WTC11 (cell line): ENCODE measurements at regions not wholly inside any gene's neighbourhood (a gene's known extent, or its start where the extent isn't known, plus 50 kb on each side); places are given as distances from the start of the nearest gene placed in this dataset.

Experiments used
- ATAC-seq: fragments of 200-7000 bp; cut with Tn5 transposase; 2 replicates; pipeline ENCODE4 v1.10.0; 2021; ENCODE audit warnings: mild to moderate bottlenecking, moderate library complexity
- CTCF ChIA-PET: fragments of 300-600 bp; sonication (Branson Sonifier 250); formaldehyde crosslinking; loops from one replicate; lab custom pipeline; 2021; ENCODE audit warnings: antibody characterized with exemption; lab: Charles Lee
- POLR2A ChIA-PET: fragments of 350-600 bp; sonication (Branson Sonifier 250); formaldehyde crosslinking; loops from one replicate; lab custom pipeline; 2021; ENCODE audit warnings: antibody characterized with exemption; lab: Charles Lee
- DNase-seq: peaks from one replicate; pipeline ENCODE4 v3.0.0; 2021; ENCODE audit warnings: low spot score
- H3K27ac Mint-ChIP-seq: 2 replicates; pipeline ENCODE4 v1.8.0; 2021; ENCODE audit warnings: mixed read lengths
- H3K27me3 Mint-ChIP-seq: 2 replicates; pipeline ENCODE4 v1.8.0; 2021; ENCODE audit warnings: low read depth, mild to moderate bottlenecking, moderate library complexity, mixed read lengths
- H3K36me3 Mint-ChIP-seq: 2 replicates; pipeline ENCODE4 v1.8.0; 2021; ENCODE audit warnings: mixed read lengths
- H3K4me1 Mint-ChIP-seq: 2 replicates; pipeline ENCODE4 v1.8.0; 2022; ENCODE audit warnings: mixed read lengths
- H3K4me3 Mint-ChIP-seq: 2 replicates; pipeline ENCODE4 v1.8.0; 2021; ENCODE audit warnings: mild to moderate bottlenecking, moderate library complexity, mixed read lengths
- H3K9me3 Mint-ChIP-seq: 2 replicates; pipeline ENCODE4 v1.8.0; 2021; ENCODE audit warnings: mixed read lengths
- CBFB ChIP-seq: sonication (generic); formaldehyde crosslinking; IDR thresholded peaks from 2 replicates; pipeline ENCODE4 v1.8.1; 2022; ENCODE audit warnings: mild to moderate bottlenecking, low read depth, missing genetic modification reagents
- ELF4 ChIP-seq: sonication (generic); formaldehyde crosslinking; IDR thresholded peaks from 2 replicates; pipeline ENCODE4 v1.8.1; 2022; ENCODE audit warnings: low read depth, mild to moderate bottlenecking, moderate library complexity, missing genetic modification reagents
- FOXJ3 ChIP-seq: sonication (generic); formaldehyde crosslinking; IDR thresholded peaks from 2 replicates; pipeline ENCODE4 v1.9.0; 2021; ENCODE audit warnings: missing genetic modification reagents, mild to moderate bottlenecking, borderline replicate concordance
- JAZF1 ChIP-seq: fragments of 250-450 bp; sonication (Bioruptor Pico); IDR thresholded peaks from 2 replicates; pipeline ENCODE4 v1.9.0; 2021; ENCODE audit warnings: moderate library complexity, mild to moderate bottlenecking, inconsistent platforms
- JUN ChIP-seq: sonication (generic); formaldehyde crosslinking; IDR thresholded peaks from 2 replicates; pipeline ENCODE4 v1.8.0; 2023; ENCODE audit warnings: mild to moderate bottlenecking, missing genetic modification reagents
- PRRX2 ChIP-seq: fragments of 250-450 bp; sonication (Bioruptor Pico); IDR thresholded peaks from 2 replicates; pipeline ENCODE4 v1.8.0; 2021; ENCODE audit warnings: mild to moderate bottlenecking
- SP1 ChIP-seq: sonication (generic); formaldehyde crosslinking; conservative IDR thresholded peaks from 2 replicates; pipeline ENCODE4 v1.8.1; 2022; ENCODE audit warnings: missing genetic modification reagents
- TEAD1 ChIP-seq: sonication (generic); formaldehyde crosslinking; IDR thresholded peaks from 2 replicates; pipeline ENCODE4 v1.8.0; 2022; ENCODE audit warnings: mild to moderate bottlenecking, missing genetic modification reagents
- TEAD4 ChIP-seq: sonication (generic); formaldehyde crosslinking; IDR thresholded peaks from 2 replicates; pipeline ENCODE4 v1.8.0; 2022; ENCODE audit warnings: mild to moderate bottlenecking, missing genetic modification reagents
- ZNF396 ChIP-seq: fragments of 250-450 bp; sonication (Bioruptor Pico); IDR thresholded peaks from 2 replicates; pipeline ENCODE4 v1.8.0; 2021; ENCODE audit warnings: mild to moderate bottlenecking, moderate library complexity, borderline replicate concordance
- ZNF416 ChIP-seq: fragments of 250-450 bp; sonication (Bioruptor Pico); IDR thresholded peaks from 2 replicates; pipeline ENCODE4 v1.9.0; 2021; ENCODE audit warnings: mild to moderate bottlenecking, inconsistent platforms
- TF ChIP-seq, protein P1 (sequence below): sonication (generic); formaldehyde crosslinking; IDR thresholded peaks from 2 replicates; pipeline ENCODE4 v1.8.0; 2023; ENCODE audit warnings: mild to moderate bottlenecking, missing genetic modification reagents
- TF ChIP-seq, protein P2 (sequence below): sonication (generic); formaldehyde crosslinking; IDR thresholded peaks from 2 replicates; pipeline ENCODE4 v1.8.0; 2022; ENCODE audit warnings: mild to moderate bottlenecking, missing genetic modification reagents
- TF ChIP-seq, protein P3 (sequence below): fragments of 250-450 bp; sonication (Bioruptor Pico); IDR thresholded peaks from 2 replicates; pipeline ENCODE4 v1.9.0; 2021; ENCODE audit warnings: moderate library complexity, mild to moderate bottlenecking, inconsistent platforms, borderline replicate concordance
- TF ChIP-seq, protein P4 (sequence below): sonication (generic); formaldehyde crosslinking; conservative IDR thresholded peaks from 2 replicates; pipeline ENCODE4 v1.8.1; 2022; ENCODE audit warnings: mild to moderate bottlenecking, missing genetic modification reagents
- TF ChIP-seq, protein P5 (sequence below): sonication (generic); formaldehyde crosslinking; IDR thresholded peaks from 2 replicates; pipeline ENCODE4 v1.8.0; 2023; ENCODE audit warnings: missing genetic modification reagents

DNA sequence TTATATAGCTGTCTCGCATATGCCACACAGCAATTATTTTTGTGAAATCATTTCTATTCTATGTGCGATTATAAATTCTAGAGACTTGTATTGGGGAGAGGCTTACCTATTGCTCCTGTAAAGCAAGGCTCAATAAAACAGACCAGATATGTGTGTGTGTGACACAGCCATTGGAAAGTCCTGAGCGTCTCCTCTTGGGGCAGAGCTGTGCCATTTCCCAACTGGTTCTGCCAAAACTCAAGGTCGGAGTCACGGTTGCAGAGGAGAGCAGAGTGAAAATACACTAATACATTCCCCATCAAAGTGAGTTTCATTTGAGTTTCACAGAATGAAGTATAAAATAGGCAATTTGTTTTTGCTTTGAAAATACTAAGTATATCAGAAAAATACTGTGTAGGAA, 567.4 kb upstream of the FZD8 start (continued):
- TF ChIP-seq, protein P1, sequence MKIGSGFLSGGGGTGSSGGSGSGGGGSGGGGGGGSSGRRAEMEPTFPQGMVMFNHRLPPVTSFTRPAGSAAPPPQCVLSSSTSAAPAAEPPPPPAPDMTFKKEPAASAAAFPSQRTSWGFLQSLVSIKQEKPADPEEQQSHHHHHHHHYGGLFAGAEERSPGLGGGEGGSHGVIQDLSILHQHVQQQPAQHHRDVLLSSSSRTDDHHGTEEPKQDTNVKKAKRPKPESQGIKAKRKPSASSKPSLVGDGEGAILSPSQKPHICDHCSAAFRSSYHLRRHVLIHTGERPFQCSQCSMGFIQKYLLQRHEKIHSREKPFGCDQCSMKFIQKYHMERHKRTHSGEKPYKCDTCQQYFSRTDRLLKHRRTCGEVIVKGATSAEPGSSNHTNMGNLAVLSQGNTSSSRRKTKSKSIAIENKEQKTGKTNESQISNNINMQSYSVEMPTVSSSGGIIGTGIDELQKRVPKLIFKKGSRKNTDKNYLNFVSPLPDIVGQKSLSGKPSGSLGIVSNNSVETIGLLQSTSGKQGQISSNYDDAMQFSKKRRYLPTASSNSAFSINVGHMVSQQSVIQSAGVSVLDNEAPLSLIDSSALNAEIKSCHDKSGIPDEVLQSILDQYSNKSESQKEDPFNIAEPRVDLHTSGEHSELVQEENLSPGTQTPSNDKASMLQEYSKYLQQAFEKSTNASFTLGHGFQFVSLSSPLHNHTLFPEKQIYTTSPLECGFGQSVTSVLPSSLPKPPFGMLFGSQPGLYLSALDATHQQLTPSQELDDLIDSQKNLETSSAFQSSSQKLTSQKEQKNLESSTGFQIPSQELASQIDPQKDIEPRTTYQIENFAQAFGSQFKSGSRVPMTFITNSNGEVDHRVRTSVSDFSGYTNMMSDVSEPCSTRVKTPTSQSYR (CRISPR knock-in tag) = no peak
- TF ChIP-seq FOXJ3 (CRISPR knock-in tag) (no peak), CBFB (no peak), ZNF416 (CRISPR knock-in tag) (no peak), TEAD1 (no peak), JAZF1 (CRISPR knock-in tag) (no peak)
- TF ChIP-seq, protein P2, sequence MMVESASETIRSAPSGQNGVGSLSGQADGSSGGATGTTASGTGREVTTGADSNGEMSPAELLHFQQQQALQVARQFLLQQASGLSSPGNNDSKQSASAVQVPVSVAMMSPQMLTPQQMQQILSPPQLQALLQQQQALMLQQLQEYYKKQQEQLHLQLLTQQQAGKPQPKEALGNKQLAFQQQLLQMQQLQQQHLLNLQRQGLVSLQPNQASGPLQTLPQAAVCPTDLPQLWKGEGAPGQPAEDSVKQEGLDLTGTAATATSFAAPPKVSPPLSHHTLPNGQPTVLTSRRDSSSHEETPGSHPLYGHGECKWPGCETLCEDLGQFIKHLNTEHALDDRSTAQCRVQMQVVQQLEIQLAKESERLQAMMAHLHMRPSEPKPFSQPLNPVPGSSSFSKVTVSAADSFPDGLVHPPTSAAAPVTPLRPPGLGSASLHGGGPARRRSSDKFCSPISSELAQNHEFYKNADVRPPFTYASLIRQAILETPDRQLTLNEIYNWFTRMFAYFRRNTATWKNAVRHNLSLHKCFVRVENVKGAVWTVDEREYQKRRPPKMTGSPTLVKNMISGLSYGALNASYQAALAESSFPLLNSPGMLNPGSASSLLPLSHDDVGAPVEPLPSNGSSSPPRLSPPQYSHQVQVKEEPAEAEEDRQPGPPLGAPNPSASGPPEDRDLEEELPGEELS (CRISPR knock-in tag) = no peak

DNA sequence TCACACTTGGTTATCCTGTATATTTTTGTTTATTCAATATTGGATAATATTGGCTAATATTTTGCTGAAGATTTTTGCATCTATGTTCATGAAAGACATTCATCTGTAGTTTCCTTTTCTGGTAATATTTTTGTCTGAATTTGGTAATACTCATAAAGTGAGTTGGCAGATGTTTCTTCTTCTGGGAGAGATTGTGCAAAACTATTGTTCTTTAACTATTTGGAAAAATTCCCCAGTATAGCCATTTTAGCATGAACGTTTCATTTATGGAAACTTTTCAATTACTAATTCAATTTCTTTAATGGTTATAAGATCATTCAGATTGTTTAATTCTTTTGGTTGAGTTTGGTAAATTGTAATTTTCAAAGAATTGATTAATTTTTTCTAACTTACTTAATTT, 560.8 kb upstream of the FZD8 start:
- H3K4me3 Mint-ChIP-seq = no peak overlapping the region
- CTCF ChIA-PET = no interaction called here

DNA sequence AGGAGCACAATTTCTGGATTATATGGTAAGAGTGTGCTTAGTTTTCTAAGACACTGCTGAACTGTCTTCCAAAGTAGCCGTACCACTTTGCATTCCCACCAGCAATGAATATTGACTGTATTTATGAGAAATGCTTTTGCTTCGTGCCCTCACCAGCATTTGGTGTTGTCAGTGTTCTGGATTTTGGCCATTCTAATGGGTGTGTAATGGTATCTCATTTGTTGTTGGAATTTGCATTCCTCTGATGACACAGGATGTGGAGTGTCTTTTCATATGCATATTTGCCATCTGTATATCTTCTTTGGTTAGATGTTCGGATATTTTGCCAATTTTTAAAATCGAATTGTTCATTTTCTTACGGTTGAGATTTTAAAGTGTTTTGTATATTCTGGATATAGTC, 558.5 kb upstream of the FZD8 start:
- DNase-seq (no peak), ATAC-seq (no peak)
- peaks cover 23% of the 10 kb centered on the region for H3K9me3 Mint-ChIP-seq
- CTCF ChIA-PET = no interaction called here
- peaks cover 16% of the 10 kb centered on the region for H3K4me1 Mint-ChIP-seq
- H3K27ac Mint-ChIP-seq = no peak overlapping the region
- no peaks in the 10 kb centered on the region; the same call in 1 of the 2 replicates for H3K27me3 Mint-ChIP-seq
- POLR2A ChIA-PET = no interaction called here
- TF ChIP-seq FOXJ3 (CRISPR knock-in tag) (no peak), SP1 (no peak)
- H3K36me3 Mint-ChIP-seq = peaks cover 24% of the 10 kb centered on the region
- no peak overlapping the region for H3K4me3 Mint-ChIP-seq

More for the DNA sequence above, 560.8 kb upstream of the FZD8 start:
- Mint-ChIP-seq H3K4me1 (peaks cover 8% of the 10 kb centered on the region), H3K9me3 (peaks cover 9% of the 10 kb centered on the region), H3K27me3 (no peaks in the 10 kb centered on the region), H3K36me3 (peaks cover 9% of the 10 kb centered on the region), H3K27ac (no peak overlapping the region)
- ATAC-seq (no peak), DNase-seq (no peak)
- TF ChIP-seq, protein P3, sequence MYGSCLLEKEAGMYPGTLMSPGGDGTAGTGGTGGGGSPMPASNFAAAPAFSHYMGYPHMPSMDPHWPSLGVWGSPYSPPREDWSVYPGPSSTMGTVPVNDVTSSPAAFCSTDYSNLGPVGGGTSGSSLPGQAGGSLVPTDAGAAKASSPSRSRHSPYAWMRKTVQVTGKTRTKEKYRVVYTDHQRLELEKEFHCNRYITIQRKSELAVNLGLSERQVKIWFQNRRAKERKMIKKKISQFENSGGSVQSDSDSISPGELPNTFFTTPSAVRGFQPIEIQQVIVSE (CRISPR knock-in tag) = no peak
- TF ChIP-seq ELF4 (CRISPR knock-in tag) = no peak
- TF ChIP-seq, protein P4, sequence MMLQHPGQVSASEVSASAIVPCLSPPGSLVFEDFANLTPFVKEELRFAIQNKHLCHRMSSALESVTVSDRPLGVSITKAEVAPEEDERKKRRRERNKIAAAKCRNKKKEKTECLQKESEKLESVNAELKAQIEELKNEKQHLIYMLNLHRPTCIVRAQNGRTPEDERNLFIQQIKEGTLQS (CRISPR knock-in tag) = no peak
- TF ChIP-seq, protein P5, sequence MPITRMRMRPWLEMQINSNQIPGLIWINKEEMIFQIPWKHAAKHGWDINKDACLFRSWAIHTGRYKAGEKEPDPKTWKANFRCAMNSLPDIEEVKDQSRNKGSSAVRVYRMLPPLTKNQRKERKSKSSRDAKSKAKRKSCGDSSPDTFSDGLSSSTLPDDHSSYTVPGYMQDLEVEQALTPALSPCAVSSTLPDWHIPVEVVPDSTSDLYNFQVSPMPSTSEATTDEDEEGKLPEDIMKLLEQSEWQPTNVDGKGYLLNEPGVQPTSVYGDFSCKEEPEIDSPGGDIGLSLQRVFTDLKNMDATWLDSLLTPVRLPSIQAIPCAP (CRISPR knock-in tag) = no peak
- TF ChIP-seq ZNF396 (CRISPR knock-in tag) = no peak
- no peak for TF ChIP-seq TEAD4 (CRISPR knock-in tag)
- POLR2A ChIA-PET = no interaction called here

DNA sequence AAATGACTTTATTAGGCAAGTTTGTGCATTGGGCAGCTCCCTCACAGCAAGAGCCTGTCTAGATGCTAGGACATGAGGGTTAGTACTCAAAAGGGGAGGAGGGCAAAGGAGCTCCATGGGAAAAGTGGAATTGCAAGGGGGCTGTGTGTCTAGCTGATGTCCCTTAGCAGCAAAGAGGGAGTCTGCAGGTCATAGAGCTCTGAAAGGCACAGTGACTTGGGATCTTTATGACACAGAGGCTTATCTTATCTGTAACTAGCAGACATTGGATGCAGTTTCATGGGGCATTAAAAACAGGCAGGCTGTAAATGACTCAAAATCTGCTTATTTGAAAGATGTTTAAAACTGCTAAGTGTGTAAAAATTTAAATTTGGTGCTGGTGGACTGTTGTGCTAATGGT, 556.2 kb upstream of the FZD8 start:
- ChIA-PET POLR2A (no interaction called here), CTCF (no interaction called here)
- ATAC-seq (no peak), DNase-seq (no peak)
- Mint-ChIP-seq H3K27me3 (peaks cover 2% of the 10 kb centered on the region), H3K4me3 (no peak overlapping the region), H3K9me3 (peaks cover 23% of the 10 kb centered on the region), H3K27ac (no peak overlapping the region), H3K4me1 (peaks cover 34% of the 10 kb centered on the region), H3K36me3 (peaks cover 24% of the 10 kb centered on the region)
- TF ChIP-seq JUN (CRISPR knock-in tag) (no peak), PRRX2 (CRISPR knock-in tag) (no peak), SP1 (no peak)
